HEK293T (cell line): ENCODE measurements at regions not wholly inside any gene's neighbourhood (a gene's known extent, or its start where the extent isn't known, plus 50 kb on each side); places are given as distances from the start of the nearest gene placed in this dataset.

ENCODE experiments used
- ARNT ChIP-seq: fragments of 450-650 bp; IDR thresholded peaks from 2 replicates; pipeline ENCODE4 v1.6.1; 2017; ENCODE audit warnings: mild to moderate bottlenecking
- BHLHE40 ChIP-seq: fragments of 450-650 bp; IDR thresholded peaks from 2 replicates; pipeline ENCODE4 v1.6.1; 2016; ENCODE audit warnings: mild to moderate bottlenecking, moderate library complexity, borderline replicate concordance
- FOXK2 ChIP-seq: fragments of 450-650 bp; IDR thresholded peaks from 2 replicates; pipeline ENCODE4 v1.6.1; 2016; ENCODE audit warnings: mild to moderate bottlenecking
- FOXM1 ChIP-seq: fragments of 450-650 bp; IDR thresholded peaks from 2 replicates; pipeline ENCODE4 v1.6.1; 2017; ENCODE audit warnings: mild to moderate bottlenecking, borderline replicate concordance
- HDGF ChIP-seq: fragments of 450-650 bp; IDR thresholded peaks from 2 replicates; pipeline ENCODE4 v1.6.1; 2017; ENCODE audit warnings: antibody characterized with exemption, borderline replicate concordance
- L3MBTL2 ChIP-seq: fragments of 450-650 bp; conservative IDR thresholded peaks from 2 replicates; pipeline ENCODE4 v1.6.1; 2016; ENCODE audit warnings: mild to moderate bottlenecking
- LEF1 ChIP-seq: fragments of 450-650 bp; IDR thresholded peaks from 2 replicates; pipeline ENCODE4 v1.6.1; 2017; ENCODE audit warnings: mild to moderate bottlenecking, borderline replicate concordance
- NFRKB ChIP-seq: fragments of 450-650 bp; IDR thresholded peaks from 2 replicates; pipeline ENCODE4 v1.6.1; 2016; ENCODE audit warnings: mild to moderate bottlenecking, moderate library complexity
- SUZ12 ChIP-seq: fragments of 450-650 bp; IDR thresholded peaks from 2 replicates; pipeline ENCODE4 v1.6.1; 2016; ENCODE audit warnings: mild to moderate bottlenecking
- TF ChIP-seq, protein P1 (sequence below): fragments of 450-650 bp; IDR thresholded peaks from 2 replicates; pipeline ENCODE4 v1.6.1; 2016

DNA sequence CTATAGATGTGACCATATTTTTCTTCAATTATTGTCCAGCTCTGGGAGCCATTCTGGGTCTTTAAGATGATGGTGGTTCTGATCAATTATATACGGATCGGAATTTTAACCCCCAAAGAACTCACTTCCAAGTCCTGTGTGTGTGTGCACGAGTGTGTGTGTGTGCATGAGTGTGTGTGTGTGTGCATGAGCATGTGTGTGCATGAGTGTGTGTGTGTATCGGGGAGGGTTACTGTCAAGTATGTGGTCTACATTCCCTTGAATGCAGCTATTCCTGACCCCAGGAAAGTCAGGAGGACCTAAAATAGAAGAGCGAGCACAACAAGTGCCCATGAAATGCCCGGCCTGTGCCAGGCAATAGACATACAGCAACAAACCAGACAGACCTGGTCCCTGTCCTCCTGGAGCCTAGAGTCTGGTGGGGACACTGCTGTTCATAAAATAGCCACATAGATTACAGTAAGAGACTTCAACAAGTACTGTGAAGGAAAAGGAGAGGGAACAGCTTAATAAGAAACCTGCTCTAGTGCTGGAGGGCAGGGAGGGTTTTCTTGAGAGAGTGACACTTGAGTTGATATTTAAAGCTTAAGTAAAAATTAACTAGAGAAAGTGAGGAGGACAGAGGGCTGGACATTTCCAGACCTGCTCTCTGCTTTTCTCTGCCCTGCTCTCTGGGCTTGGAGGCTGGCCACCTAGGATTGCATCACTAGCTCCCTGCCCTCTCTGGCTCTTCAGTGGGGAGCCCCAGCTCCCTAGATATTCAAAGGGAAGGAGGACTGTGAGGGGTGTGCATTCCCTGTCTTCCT, 66.1 kb upstream of the SPON1 start:
- TF ChIP-seq FOXM1 = no peak
- TF ChIP-seq FOXK2 = no peak
- TF ChIP-seq BHLHE40 = no peak
- TF ChIP-seq ARNT = no peak
- no peak for TF ChIP-seq HDGF
- no peak for TF ChIP-seq NFRKB
- no peak for TF ChIP-seq LEF1
- TF ChIP-seq SUZ12 = no peak
- TF ChIP-seq, protein P1, sequence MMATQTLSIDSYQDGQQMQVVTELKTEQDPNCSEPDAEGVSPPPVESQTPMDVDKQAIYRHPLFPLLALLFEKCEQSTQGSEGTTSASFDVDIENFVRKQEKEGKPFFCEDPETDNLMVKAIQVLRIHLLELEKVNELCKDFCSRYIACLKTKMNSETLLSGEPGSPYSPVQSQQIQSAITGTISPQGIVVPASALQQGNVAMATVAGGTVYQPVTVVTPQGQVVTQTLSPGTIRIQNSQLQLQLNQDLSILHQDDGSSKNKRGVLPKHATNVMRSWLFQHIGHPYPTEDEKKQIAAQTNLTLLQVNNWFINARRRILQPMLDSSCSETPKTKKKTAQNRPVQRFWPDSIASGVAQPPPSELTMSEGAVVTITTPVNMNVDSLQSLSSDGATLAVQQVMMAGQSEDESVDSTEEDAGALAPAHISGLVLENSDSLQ = no peak
- TF ChIP-seq L3MBTL2 = no peak
